Brain microvascular endothelial cell (primary cell): ENCODE measurements at regions not wholly inside any gene's neighbourhood (a gene's known extent, or its start where the extent isn't known, plus 50 kb on each side); places are given as distances from the start of the nearest gene placed in this dataset.

Experiments
- DNase-seq: peaks from one replicate; pipeline ENCODE4 v3.0.0-alpha.2; 2020
- H3K27ac ChIP-seq: fragments of 250-450 bp; sonication (Bioruptor Pico); 2 replicates; pipeline ENCODE4 v1.5.1; 2020; ENCODE audit warnings: mild to moderate bottlenecking, moderate library complexity
- H3K27me3 ChIP-seq: fragments of 250-450 bp; sonication (Bioruptor Pico); replicated peaks from 2 replicates; pipeline ENCODE4 v1.5.1; 2020; ENCODE audit warnings: mild to moderate bottlenecking
- H3K36me3 ChIP-seq: fragments of 250-450 bp; sonication (Bioruptor Pico); replicated peaks from 2 replicates; pipeline ENCODE4 v1.5.1; 2020; ENCODE audit warnings: mild to moderate bottlenecking
- H3K4me3 ChIP-seq: 2 replicates; pipeline ENCODE4 v1.5.1; 2011; ENCODE audit warnings: low read depth, mild to moderate bottlenecking, control low read depth, low read length, moderate library complexity
- CTCF ChIP-seq: IDR thresholded peaks from 2 replicates; pipeline ENCODE4 v1.5.1; 2011; ENCODE audit warnings: low read depth, mild to moderate bottlenecking, moderate library complexity, low read length, control low read depth, inconsistent platforms; ENCODE audit errors: missing control alignments
- in situ Hi-C: cut with HindIII; loops from 2 replicates; pipeline ENCODE4 v1.10.0; 2017; ENCODE audit warnings: low sequenced_read_pairs, low pct_ligation_motif_present

DNA sequence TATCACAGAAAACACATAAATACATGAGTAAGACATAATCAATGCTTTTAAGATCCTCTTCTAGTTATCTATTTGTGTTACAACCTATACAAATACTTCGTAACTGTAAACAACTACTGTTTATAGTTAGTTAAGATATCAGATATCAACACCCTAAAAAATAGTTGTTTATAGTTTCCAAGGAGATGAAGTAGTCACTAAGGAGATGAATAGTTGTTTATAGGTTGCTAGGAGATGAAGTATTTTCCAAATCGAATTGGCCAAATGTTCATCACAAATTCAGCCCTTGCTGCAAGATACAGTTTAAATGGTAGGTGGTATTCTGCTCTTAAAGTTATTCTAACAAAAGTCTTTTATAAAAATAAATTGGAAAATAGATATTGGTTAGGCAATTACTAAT is 618.2 kb upstream of the PCDH10 start:
- in situ Hi-C loops, result no loop called here
- no peak overlapping the region for H3K27ac ChIP-seq
- no peak for DNase-seq
- no peak overlapping the region for H3K4me3 ChIP-seq
- no peaks in the 10 kb centered on the region for H3K36me3 ChIP-seq
- TF ChIP-seq CTCF, result no peak
- no peaks in the 10 kb centered on the region for H3K27me3 ChIP-seq

- no peak overlapping the region for H3K4me3 ChIP-seq
Observed at GRCh38 chr4:132540268-132540667, 608.8 kb upstream of the PCDH10 start.

DNA sequence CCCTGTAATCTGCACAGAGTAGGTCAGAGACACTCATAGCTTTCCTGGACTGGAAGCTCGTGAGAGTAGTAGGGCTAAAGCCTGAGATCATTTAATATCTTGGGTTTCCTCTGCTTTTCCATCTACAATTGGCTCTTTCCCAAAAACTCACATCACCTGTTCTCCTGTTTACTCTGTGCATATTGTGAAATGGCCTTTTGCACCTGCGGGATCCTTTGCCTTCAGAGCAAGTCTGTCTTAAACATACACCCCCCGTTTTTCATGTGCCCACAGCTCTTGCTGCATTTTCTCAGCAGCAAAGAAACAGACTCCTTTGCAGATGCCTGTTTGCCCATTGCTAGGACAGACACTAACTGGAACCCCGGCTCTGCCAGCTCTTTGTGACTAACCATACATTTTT is 608.3 kb upstream of the PCDH10 start:
- in situ Hi-C loops, result no loop called here
- Histone ChIP-seq H3K27me3 (no peaks in the 10 kb centered on the region), H3K27ac (no peak overlapping the region), H3K4me3 (no peak overlapping the region), H3K36me3 (no peaks in the 10 kb centered on the region)
- TF ChIP-seq CTCF, result no peak
- DNase-seq, result no peak

More at GRCh38 chr4:132540268-132540667, 608.8 kb upstream of the PCDH10 start:
- Histone ChIP-seq H3K27ac (no peak overlapping the region), H3K36me3 (no peaks in the 10 kb centered on the region), H3K27me3 (no peaks in the 10 kb centered on the region)
- DNase-seq, result no peak
- in situ Hi-C loops, result no loop called here
- no peak for TF ChIP-seq CTCF

DNA sequence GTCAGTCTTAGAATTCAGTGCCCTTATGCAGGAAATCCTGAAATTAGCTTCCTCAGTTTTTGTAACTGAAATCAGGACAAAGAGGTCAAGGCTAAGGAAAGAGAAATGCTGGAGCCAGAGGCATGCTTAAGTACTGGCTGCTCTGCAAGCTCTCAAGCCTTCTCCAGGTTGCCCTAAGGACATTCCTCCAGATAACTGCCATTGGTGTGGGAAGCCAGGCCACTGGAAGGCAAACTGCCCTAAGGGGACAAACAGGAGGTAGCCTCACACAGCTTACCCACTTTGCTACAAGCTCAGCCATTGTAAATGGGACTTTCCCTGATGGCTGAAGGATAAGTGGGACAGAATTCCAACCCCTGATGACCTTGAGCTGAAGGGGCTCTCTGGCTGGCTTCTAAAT is 606.9 kb upstream of the PCDH10 start:
- in situ Hi-C loops, result no loop called here
- H3K27me3 ChIP-seq, result no peaks in the 10 kb centered on the region
- no peak for TF ChIP-seq CTCF

GRCh38 chr4:132548463-132548862 is 600.6 kb upstream of the PCDH10 start:
- in situ Hi-C loops, result no loop called here
- H3K36me3 ChIP-seq, result no peaks in the 10 kb centered on the region
- H3K27me3 ChIP-seq, result no peaks in the 10 kb centered on the region
- no peak for TF ChIP-seq CTCF
- H3K27ac ChIP-seq, result no peak overlapping the region
- DNase-seq, result no peak
- no peak overlapping the region for H3K4me3 ChIP-seq

More for the DNA sequence above, 606.9 kb upstream of the PCDH10 start:
- H3K36me3 ChIP-seq, result no peaks in the 10 kb centered on the region
- DNase-seq, result no peak
- no peak overlapping the region for H3K4me3 ChIP-seq
- H3K27ac ChIP-seq, result no peak overlapping the region

DNA sequence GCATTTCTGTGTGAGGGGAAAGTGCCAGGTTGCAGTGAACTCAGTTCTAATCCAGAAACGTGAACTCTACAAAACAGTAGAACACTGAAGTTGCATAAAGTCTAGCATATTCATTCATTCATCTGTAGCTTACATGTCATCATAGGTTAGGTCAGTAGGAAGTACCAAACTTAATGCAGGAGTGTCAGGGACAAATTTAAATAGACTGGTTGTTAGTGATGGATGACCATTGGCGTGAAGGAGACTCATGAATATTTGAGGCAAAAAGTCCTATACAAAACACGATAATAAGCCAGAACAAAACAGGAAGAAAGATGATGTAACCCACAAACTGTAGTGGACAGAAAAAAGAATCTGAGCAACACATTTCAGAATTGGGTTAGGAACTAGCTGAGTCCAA is 592.8 kb upstream of the PCDH10 start:
- in situ Hi-C loops, result no loop called here
- no peak for DNase-seq
- H3K36me3 ChIP-seq, result no peaks in the 10 kb centered on the region
- TF ChIP-seq CTCF, result no peak
- H3K4me3 ChIP-seq, result no peak overlapping the region
- H3K27me3 ChIP-seq, result no peaks in the 10 kb centered on the region
- no peak overlapping the region for H3K27ac ChIP-seq
